HCT116 (cell line): ENCODE measurements at regions not wholly inside any gene's neighbourhood (a gene's known extent, or its start where the extent isn't known, plus 50 kb on each side); places are given as distances from the start of the nearest gene placed in this dataset.

Source experiments
- ATAC-seq: fragments of 200-7000 bp; cut with Tn5 transposase; 2 replicates; pipeline ENCODE4 v1.9.1; 2020; ENCODE audit warnings: mild to moderate bottlenecking, moderate library complexity
- BruUV-seq: library from RNA; stranded (reverse); fragments of 400-500 nt; replicated peaks from 2 replicates; lab custom pipeline; 2021; lab: Mats Ljungman, UMichigan
- CTCF ChIA-PET: fragments of 300-600 bp; sonication (Branson Sonifier 250); formaldehyde crosslinking; loops from one replicate; lab custom pipeline; 2021; ENCODE audit warnings: antibody characterized with exemption; lab: Charles Lee
- POLR2A ChIA-PET: fragments of 300-600, 350-600 bp; sonication (Branson Sonifier 250); formaldehyde crosslinking; loops from one replicate; lab custom pipeline; 2021; ENCODE audit warnings: antibody characterized with exemption; lab: Charles Lee
- RAD21 ChIA-PET, 2 experiments: fragments of 300-600 bp; sonication (Branson Sonifier 250); formaldehyde crosslinking; loops; one replicate each; lab custom pipeline; 2023; ENCODE audit warnings: low total read pairs in 2 of 2; ENCODE audit not compliant: uncharacterized antibody in 2 of 2, unreplicated experiment in 2 of 2, low non-redundant PET in 1 of 2; lab: Charles Lee
- DNase-seq: peaks from one replicate; pipeline ENCODE4 v3.0.0-alpha.2; 2010; ENCODE audit warnings: low read depth, low spot score
- H2AFZ ChIP-seq: fragments of 200-600 bp; shearing (Covaris generic), sonication (generic); 2 replicates; pipeline ENCODE4 v1.6.1; 2017; ENCODE audit warnings: low read depth, mixed run types, mixed read lengths, antibody characterized with exemption, low read length; ENCODE audit not compliant: poor library complexity, severe bottlenecking
- H3K27ac ChIP-seq: 2 replicates; pipeline ENCODE4 v1.5.1; 2012; ENCODE audit warnings: low read depth, low read length
- H3K27me3 ChIP-seq: fragments of 200-600 bp; sonication (generic); 2 replicates; pipeline ENCODE4 v1.6.1; 2016; ENCODE audit warnings: mixed run types, low read length, mixed read lengths; ENCODE audit not compliant: insufficient read depth
- H3K36me3 ChIP-seq, 2 experiments: fragments of 200-500 bp in 1 of 2; fragments of 200-600 bp in 1 of 2; sonication (Bioruptor generic) in 1 of 2; sonication (generic) in 1 of 2; 2 replicates each; pipeline versions ENCODE4 v1.5.1 to v1.6.1; 2014 to 2016; ENCODE audit warnings: low read length in 2 of 2, inconsistent platforms in 1 of 2, mixed read lengths in 1 of 2, mixed run types in 1 of 2; ENCODE audit not compliant: insufficient read depth in 2 of 2, control insufficient read depth in 1 of 2
- H3K4me1 ChIP-seq, 2 experiments: fragments of 200-600 bp in 1 of 2; sonication (generic) in 1 of 2; 2 replicates each; pipeline versions ENCODE4 v1.5.1 to v1.6.1; 2012 to 2017; ENCODE audit warnings: low read length in 2 of 2, inconsistent platforms in 1 of 2, mild to moderate bottlenecking in 1 of 2, mixed read lengths in 1 of 2, mixed run types in 1 of 2, moderate library complexity in 1 of 2; ENCODE audit not compliant: insufficient read depth in 2 of 2, control insufficient read depth in 1 of 2
- H3K4me2 ChIP-seq: fragments of 200-600 bp; sonication (generic); 2 replicates; pipeline ENCODE4 v1.6.1; 2017; ENCODE audit warnings: mixed run types, low read length, mixed read lengths
- H3K4me3 ChIP-seq, 2 experiments: fragments of 200-600 bp in 1 of 2; sonication (generic) in 1 of 2; replicated peaks in 1 of 2; 2 replicates each; pipeline ENCODE4 v1.5.1; 2011 to 2016; ENCODE audit warnings: low read length in 2 of 2, control low read depth in 1 of 2, low read depth in 1 of 2, mild to moderate bottlenecking in 1 of 2, mixed read lengths in 1 of 2, mixed run types in 1 of 2
- H3K79me2 ChIP-seq: fragments of 200-600 bp; sonication (generic); 2 replicates; pipeline ENCODE4 v1.6.1; 2017; ENCODE audit warnings: mild to moderate bottlenecking, mixed run types, low read length, moderate library complexity, mixed read lengths; ENCODE audit not compliant: insufficient read depth
- H3K9ac ChIP-seq: fragments of 200-600 bp; sonication (generic); 2 replicates; pipeline ENCODE4 v1.6.1; 2016; ENCODE audit warnings: low read length, mixed read lengths
- H3K9me2 ChIP-seq: fragments of 200-600 bp; sonication (generic), shearing (Covaris generic); 2 replicates; pipeline ENCODE4 v1.6.1; 2017; ENCODE audit warnings: mixed run types, mild to moderate bottlenecking, moderate library complexity; ENCODE audit not compliant: insufficient read depth
- H3K9me3 ChIP-seq, 2 experiments: fragments of 200-500 bp in 1 of 2; fragments of 200-600 bp in 1 of 2; sonication (Bioruptor generic) in 1 of 2; sonication (generic) in 1 of 2; 2 replicates each; pipeline ENCODE4 v1.6.1; 2014 to 2017; ENCODE audit warnings: low read length in 2 of 2, mixed read lengths in 2 of 2, inconsistent platforms in 1 of 2, low read depth in 1 of 2, mild to moderate bottlenecking in 1 of 2, mixed run types in 1 of 2, moderate library complexity in 1 of 2; ENCODE audit not compliant: control insufficient read depth in 1 of 2, insufficient read depth in 1 of 2
- H4K20me1 ChIP-seq: fragments of 200-600 bp; sonication (generic), shearing (Covaris generic); 2 replicates; pipeline ENCODE4 v1.6.1; 2017; ENCODE audit warnings: mixed run types, mild to moderate bottlenecking, moderate library complexity; ENCODE audit not compliant: insufficient read depth
- CBX3 ChIP-seq: IDR thresholded peaks from 2 replicates; pipeline ENCODE4 v1.6.1; 2012; ENCODE audit warnings: low read depth
- EGR1 ChIP-seq: IDR thresholded peaks from 2 replicates; pipeline ENCODE4 v1.6.1; 2012; ENCODE audit warnings: low read depth
- ELF1 ChIP-seq: IDR thresholded peaks from 2 replicates; pipeline ENCODE4 v1.6.1; 2012; ENCODE audit warnings: low read depth, borderline replicate concordance
- EZH2 ChIP-seq: fragments of 200-600 bp; sonication (generic); IDR thresholded peaks from 2 replicates; pipeline ENCODE4 v1.6.1; 2017; ENCODE audit warnings: antibody characterized with exemption, mixed run types
- EZH2phosphoT487 ChIP-seq: fragments of 200-600 bp; IDR thresholded peaks from 2 replicates; pipeline ENCODE4 v1.6.1; 2018; ENCODE audit warnings: antibody characterized with exemption, borderline replicate concordance
- JUND ChIP-seq: IDR thresholded peaks from 2 replicates; pipeline ENCODE4 v1.6.1; 2012
- MAX ChIP-seq: IDR thresholded peaks from 2 replicates; pipeline ENCODE4 v1.6.1; 2012
- POLR2A ChIP-seq: IDR thresholded peaks from 2 replicates; pipeline ENCODE4 v1.7.0; 2011; ENCODE audit warnings: borderline replicate concordance; ENCODE audit not compliant: insufficient read depth, insufficient read length; ENCODE audit errors: extremely low read depth
- POLR2AphosphoS5 ChIP-seq: IDR thresholded peaks from 2 replicates; pipeline ENCODE4 v1.6.1; 2011; ENCODE audit warnings: mild to moderate bottlenecking, low read depth, low read length, moderate library complexity
- RAD21 ChIP-seq: IDR thresholded peaks from 2 replicates; pipeline ENCODE4 v1.6.1; 2012; ENCODE audit warnings: low read depth, mild to moderate bottlenecking
- REST ChIP-seq: IDR thresholded peaks from 2 replicates; pipeline ENCODE4 v1.6.1; 2012; ENCODE audit warnings: low read depth
- ZBTB33 ChIP-seq: IDR thresholded peaks from 2 replicates; pipeline ENCODE4 v1.6.1; 2011; ENCODE audit warnings: mild to moderate bottlenecking, low read length, moderate library complexity; ENCODE audit not compliant: insufficient replicate concordance; ENCODE audit errors: extremely low read depth
- ZNF274 ChIP-seq: fragments of 200-500 bp; sonication (Bioruptor generic); IDR thresholded peaks from 2 replicates; pipeline ENCODE4 v1.6.1; 2014; ENCODE audit warnings: mild to moderate bottlenecking, low read depth, low read length, inconsistent platforms
- intact Hi-C: fragments of 100-400 bp; cut with micrococcal nuclease; formaldehyde crosslinking; loops from 2 replicates; pipeline ENCODE4 v1.10.0; 2022

GRCh38 chr5:44568519-44568918 lies 179.3 kb upstream of the FGF10 start:
- no peak overlapping the region for H3K4me3 ChIP-seq
- H3K9me2 ChIP-seq: no peaks in the 10 kb centered on the region
- no peak overlapping the region for H3K4me2 ChIP-seq
- TF ChIP-seq POLR2A (no peak), CBX3 (no peak), MAX (no peak), EZH2 (no peak), EZH2phosphoT487 (no peak), REST (no peak), EGR1 (no peak), ZNF274 (no peak), POLR2AphosphoS5 (no peak), JUND (no peak), ZBTB33 (no peak), ELF1 (no peak), RAD21 (no peak)
- TF ChIP-seq, all 23 proteins: peak for 0
- ATAC-seq: no peak
- no peaks in the 10 kb centered on the region for H3K9me3 ChIP-seq
- H3K4me1 ChIP-seq: no peaks in the 10 kb centered on the region
- H3K27me3 ChIP-seq: no peaks in the 10 kb centered on the region
- POLR2A ChIA-PET: no interaction called here
- CTCF ChIA-PET: no interaction called here
- no peak overlapping the region for H3K9ac ChIP-seq
- DNase-seq: no peak
- no peaks in the 10 kb centered on the region for H3K79me2 ChIP-seq
- no peaks in the 10 kb centered on the region for H3K36me3 ChIP-seq
- BruUV-seq: no TSS peak
- no peak overlapping the region for H3K27ac ChIP-seq
- H2AFZ ChIP-seq: no peak overlapping the region
- RAD21 ChIA-PET: no interaction called here
- no peaks in the 10 kb centered on the region for H4K20me1 ChIP-seq
- intact Hi-C loops: no loop called here
